PC-9 (cell line): ENCODE measurements at regions not wholly inside any gene's neighbourhood (a gene's known extent, or its start where the extent isn't known, plus 50 kb on each side); places are given as distances from the start of the nearest gene placed in this dataset.

ENCODE experiments used
- BruUV-seq: library from RNA; stranded (reverse); fragments of 400-500 nt; replicated peaks from 2 replicates; lab custom pipeline; 2021; lab: Mats Ljungman, UMichigan
- CTCF ChIA-PET: fragments of 300-600 bp; sonication (Branson Sonifier 250); formaldehyde crosslinking; loops from one replicate; lab custom pipeline; 2022; ENCODE audit warnings: antibody characterized with exemption; lab: Charles Lee
- POLR2A ChIA-PET: fragments of 300-600 bp; sonication (Branson Sonifier 250); formaldehyde crosslinking; loops from one replicate; lab custom pipeline; 2022; ENCODE audit warnings: antibody characterized with exemption; ENCODE audit not compliant: unreplicated experiment; lab: Charles Lee
- DNase-seq, 2 experiments: peaks; one replicate each; pipeline versions ENCODE4 v3.0.0 to v3.0.0-alpha.2; 2015 to 2022; ENCODE audit warnings: mixed read lengths in 1 of 2
- H2AFZ ChIP-seq: fragments of 200-600 bp; sonication (generic); 2 replicates; pipeline ENCODE4 v1.8.1; 2017; ENCODE audit warnings: antibody characterized with exemption
- H3F3A ChIP-seq: fragments of 200-600 bp; sonication (generic); 2 replicates; pipeline ENCODE4 v1.8.1; 2017; ENCODE audit warnings: antibody characterized with exemption, mild to moderate bottlenecking, low read depth; ENCODE audit not compliant: insufficient read depth
- H3K27ac ChIP-seq: fragments of 200-600 bp; sonication (generic); 2 replicates; pipeline ENCODE4 v1.6.1; 2016; ENCODE audit warnings: mixed run types
- H3K27me3 ChIP-seq: fragments of 200-600 bp; sonication (generic); 2 replicates; pipeline ENCODE4 v1.6.1; 2016; ENCODE audit warnings: low read depth, mixed run types; ENCODE audit not compliant: insufficient read depth
- H3K36me3 ChIP-seq: fragments of 200-600 bp; sonication (generic); 2 replicates; pipeline ENCODE4 v1.6.1; 2016; ENCODE audit warnings: low read depth, mixed run types
- H3K4me1 ChIP-seq: fragments of 200-600 bp; sonication (generic); replicated peaks from 2 replicates; pipeline ENCODE4 v1.6.1; 2016; ENCODE audit warnings: mixed run types; ENCODE audit not compliant: insufficient read depth
- H3K4me2 ChIP-seq: fragments of 200-600 bp; sonication (generic); 2 replicates; pipeline ENCODE4 v1.6.1; 2017; ENCODE audit warnings: mixed run types
- H3K4me3 ChIP-seq: fragments of 200-600 bp; sonication (generic); 2 replicates; pipeline ENCODE4 v1.6.1; 2016; ENCODE audit warnings: mixed run types
- H3K79me2 ChIP-seq: fragments of 200-600 bp; sonication (generic); 2 replicates; pipeline ENCODE4 v1.6.1; 2017; ENCODE audit warnings: low read depth, mixed run types
- H3K9me2 ChIP-seq: fragments of 200-600 bp; sonication (generic); 2 replicates; pipeline ENCODE4 v1.8.1; 2017; ENCODE audit warnings: mild to moderate bottlenecking; ENCODE audit not compliant: insufficient read depth
- H3K9me3 ChIP-seq: fragments of 200-600 bp; sonication (generic); 2 replicates; pipeline ENCODE4 v1.8.1; 2016; ENCODE audit warnings: low read depth; ENCODE audit not compliant: insufficient read depth
- H4K20me1 ChIP-seq: fragments of 200-600 bp; sonication (generic); 2 replicates; pipeline ENCODE4 v1.8.1; 2017; ENCODE audit not compliant: insufficient read depth
- CTCF ChIP-seq: fragments of 200-600 bp; sonication (generic); conservative IDR thresholded peaks from 2 replicates; pipeline ENCODE4 v1.6.1; 2017; ENCODE audit warnings: mixed run types, antibody characterized with exemption, mild to moderate bottlenecking, moderate library complexity
- EZH2 ChIP-seq: fragments of 200-600 bp; sonication (generic); IDR thresholded peaks from 2 replicates; pipeline ENCODE4 v1.8.0; 2017; ENCODE audit warnings: antibody characterized with exemption, low read depth
- intact Hi-C: fragments of 100-400 bp; cut with micrococcal nuclease; formaldehyde crosslinking; loops from one replicate; pipeline ENCODE4 v1.10.0; 2022; ENCODE audit not compliant: unreplicated experiment

- Histone ChIP-seq H3K27ac (no peak overlapping the region), H3K79me2 (no peaks in the 10 kb centered on the region), H3K9me3 (no peaks in the 10 kb centered on the region), H2AFZ (no peak overlapping the region), H4K20me1 (no peaks in the 10 kb centered on the region), H3K27me3 (no peaks in the 10 kb centered on the region), H3K36me3 (no peaks in the 10 kb centered on the region), H3K9me2 (no peaks in the 10 kb centered on the region), H3F3A (no peaks in the 10 kb centered on the region), H3K4me1 (no peaks in the 10 kb centered on the region), H3K4me3 (no peak overlapping the region), H3K4me2 (no peak overlapping the region)
- BruUV-seq: no TSS peak
- CTCF ChIA-PET: no interaction called here
- DNase-seq: no peak
- POLR2A ChIA-PET: no interaction called here
- no peak for TF ChIP-seq CTCF
- no peak for TF ChIP-seq EZH2
- intact Hi-C loops: no loop called here
These were observed 101.7 kb upstream of the ZNF366 start for GRCh38 chr5:72608926-72609325.

GRCh38 chr5:72608297-72608696 lies 101.1 kb upstream of the ZNF366 start:
- BruUV-seq: no TSS peak
- H3K27ac ChIP-seq: no peak overlapping the region
- intact Hi-C loops: no loop called here

GRCh38 chr5:72607381-72607780 lies 100.2 kb upstream of the ZNF366 start:
- intact Hi-C loops: no loop called here
- CTCF ChIA-PET: no interaction called here
- Histone ChIP-seq H3K27ac (no peak overlapping the region), H3K27me3 (no peaks in the 10 kb centered on the region), H3K4me3 (no peak overlapping the region), H4K20me1 (no peaks in the 10 kb centered on the region), H3K79me2 (no peaks in the 10 kb centered on the region), H3K4me1 (no peaks in the 10 kb centered on the region), H3F3A (no peaks in the 10 kb centered on the region), H3K9me2 (no peaks in the 10 kb centered on the region), H3K4me2 (no peak overlapping the region), H3K36me3 (no peaks in the 10 kb centered on the region), H3K9me3 (no peaks in the 10 kb centered on the region), H2AFZ (no peak overlapping the region)
- no peak for DNase-seq
- no TSS peak for BruUV-seq
- POLR2A ChIA-PET: no interaction called here
- TF ChIP-seq EZH2: no peak
- no peak for TF ChIP-seq CTCF

More at GRCh38 chr5:72608297-72608696, 101.1 kb upstream of the ZNF366 start:
- H3K4me1 ChIP-seq: no peaks in the 10 kb centered on the region
- no peaks in the 10 kb centered on the region for H3K27me3 ChIP-seq
- DNase-seq: no peak
- no peaks in the 10 kb centered on the region for H3F3A ChIP-seq
- no peak overlapping the region for H3K4me3 ChIP-seq
- TF ChIP-seq CTCF (no peak), EZH2 (no peak)
- no peaks in the 10 kb centered on the region for H3K79me2 ChIP-seq
- no peaks in the 10 kb centered on the region for H4K20me1 ChIP-seq
- H2AFZ ChIP-seq: no peak overlapping the region
- no peaks in the 10 kb centered on the region for H3K9me3 ChIP-seq
- no peak overlapping the region for H3K4me2 ChIP-seq
- no peaks in the 10 kb centered on the region for H3K9me2 ChIP-seq
- ChIA-PET POLR2A (no interaction called here), CTCF (no interaction called here)
- H3K36me3 ChIP-seq: no peaks in the 10 kb centered on the region
